H1 (cell line): ENCODE measurements at regions not wholly inside any gene's neighbourhood (a gene's known extent, or its start where the extent isn't known, plus 50 kb on each side); places are given as distances from the start of the nearest gene placed in this dataset.

Experiments used
- CTCF ChIA-PET: fragments of 300-600 bp; sonication (Branson Sonifier 250); formaldehyde crosslinking; loops from one replicate; lab custom pipeline; 2021; ENCODE audit not compliant: partially characterized antibody; lab: Charles Lee
- POLR2A ChIA-PET: fragments of 300-600 bp; sonication (Branson Sonifier 250); formaldehyde crosslinking; loops from one replicate; lab custom pipeline; 2021; ENCODE audit warnings: inconsistent platforms; ENCODE audit not compliant: partially characterized antibody; lab: Charles Lee
- DNase-seq, 2 experiments: peaks; one replicate each; pipeline versions ENCODE4 v3.0.0 to v3.0.0-alpha.2; 2010 to 2022; ENCODE audit warnings: low spot score in 2 of 2, low read depth in 1 of 2, mixed read lengths in 1 of 2
- FAIRE-seq: peaks from 2 replicates; lab custom pipeline; 2011; peaks lifted over from hg19 to GRCh38; lab: Jason Lieb, UNC
- H2AFZ ChIP-seq: 2 replicates; pipeline ENCODE4 v1.8.1; 2012; ENCODE audit warnings: low read length, inconsistent platforms
- H2AK5ac ChIP-seq: 2 replicates; pipeline ENCODE4 v1.6.1; 2013; ENCODE audit warnings: low read depth, low read length
- H2BK120ac ChIP-seq: replicated peaks from 2 replicates; pipeline ENCODE3; 2013; ENCODE audit warnings: low read depth, low read length, inconsistent platforms
- H2BK12ac ChIP-seq: 2 replicates; pipeline ENCODE4 v1.6.1; 2013; ENCODE audit warnings: low read depth, low read length
- H2BK15ac ChIP-seq: 2 replicates; pipeline ENCODE4 v1.6.1; 2013; ENCODE audit warnings: low read length
- H2BK20ac ChIP-seq: 2 replicates; pipeline ENCODE4 v1.6.1; 2013; ENCODE audit warnings: low read length
- H2BK5ac ChIP-seq: 2 replicates; pipeline ENCODE4 v1.6.1; 2013; ENCODE audit warnings: low read depth, low read length
- H3K14ac ChIP-seq: 2 replicates; pipeline ENCODE4 v1.6.1; 2013; ENCODE audit warnings: inconsistent platforms; ENCODE audit not compliant: insufficient read length
- H3K18ac ChIP-seq: 2 replicates; pipeline ENCODE4 v1.6.1; 2013; ENCODE audit warnings: low read length; ENCODE audit errors: extremely low read depth
- H3K23ac ChIP-seq: 2 replicates; pipeline ENCODE4 v1.6.1; 2013; ENCODE audit warnings: inconsistent platforms; ENCODE audit not compliant: insufficient read length
- H3K23me2 ChIP-seq: 2 replicates; pipeline ENCODE4 v1.6.1; 2013; ENCODE audit warnings: low read depth, low read length
- H3K27ac ChIP-seq: 2 replicates; pipeline ENCODE4 v1.6.1; 2011; ENCODE audit warnings: low read depth, low read length, inconsistent platforms
- H3K27me3 ChIP-seq, 4 experiments: replicated peaks in 1 of 4; 1 replicate in 1 of 4; 2 replicates in 3 of 4; pipeline versions ENCODE4 v1.6.1 to v1.8.1; 2011 to 2013; ENCODE audit warnings: low read length in 3 of 4, mild to moderate bottlenecking in 3 of 4, inconsistent platforms in 2 of 4, mixed read lengths in 2 of 4, moderate library complexity in 1 of 4; ENCODE audit not compliant: control insufficient read depth in 3 of 4, insufficient read depth in 3 of 4; ENCODE audit errors: extremely low read depth in 1 of 4
- H3K36me3 ChIP-seq, 4 experiments: 2 replicates each; pipeline versions ENCODE4 v1.6.1 to v1.8.1; 2011 to 2013; ENCODE audit warnings: mild to moderate bottlenecking in 4 of 4, low read length in 3 of 4, moderate library complexity in 2 of 4, control low read depth in 1 of 4, inconsistent platforms in 1 of 4; ENCODE audit not compliant: insufficient read depth in 4 of 4, control insufficient read depth in 2 of 4
- H3K4ac ChIP-seq: replicated peaks from 2 replicates; pipeline ENCODE3; 2013; ENCODE audit warnings: low read length, low read depth, mixed read lengths, inconsistent platforms; ENCODE audit not compliant: insufficient read length
- H3K4me1 ChIP-seq, 4 experiments: replicated peaks in 1 of 4; 1 replicate in 1 of 4; 2 replicates in 3 of 4; pipeline versions ENCODE4 v1.6.1 to v1.8.1; 2011 to 2013; ENCODE audit warnings: low read length in 3 of 4, inconsistent platforms in 2 of 4, mixed read lengths in 1 of 4; ENCODE audit not compliant: insufficient read depth in 4 of 4, control insufficient read depth in 3 of 4
- H3K4me2 ChIP-seq, 2 experiments: 2 replicates each; pipeline versions ENCODE4 v1.6.1 to v1.8.1; 2011 to 2013; ENCODE audit warnings: low read depth in 2 of 2, low read length in 2 of 2, control low read depth in 1 of 2, inconsistent platforms in 1 of 2, mild to moderate bottlenecking in 1 of 2; ENCODE audit not compliant: insufficient read depth in 1 of 2
- H3K4me3 ChIP-seq, 4 experiments: fragments of 200-600, 300-600 bp in 1 of 4; sonication (generic), shearing (Covaris generic), sonication (Bioruptor Twin) in 1 of 4; 2 replicates each; pipeline versions ENCODE4 v1.5.1 to v1.8.1; 2011 to 2016; ENCODE audit warnings: low read length in 4 of 4, low read depth in 3 of 4, control low read depth in 2 of 4, inconsistent platforms in 2 of 4, mild to moderate bottlenecking in 2 of 4, mixed read lengths in 1 of 4, moderate library complexity in 1 of 4; ENCODE audit not compliant: insufficient read depth in 2 of 4; ENCODE audit errors: extremely low read depth in 1 of 4
- H3K56ac ChIP-seq: replicated peaks from 2 replicates; pipeline ENCODE3; 2013; ENCODE audit warnings: low read depth, mild to moderate bottlenecking, mixed read lengths, low read length, inconsistent platforms; ENCODE audit not compliant: insufficient read length
- H3K79me1 ChIP-seq: 2 replicates; pipeline ENCODE4 v1.6.1; 2013; ENCODE audit warnings: low read depth, low read length, control low read depth
- H3K79me2 ChIP-seq, 2 experiments: 2 replicates each; pipeline versions ENCODE4 v1.6.1 to v1.8.1; 2012 to 2013; ENCODE audit warnings: low read length in 2 of 2, mild to moderate bottlenecking in 2 of 2, inconsistent platforms in 1 of 2; ENCODE audit not compliant: insufficient read depth in 2 of 2, control insufficient read depth in 1 of 2
- H3K9ac ChIP-seq, 4 experiments: replicated peaks in 1 of 4; 1 replicate in 1 of 4; 2 replicates in 3 of 4; pipeline versions ENCODE4 v1.6.1 to v1.8.1; 2011 to 2013; ENCODE audit warnings: low read depth in 3 of 4, low read length in 3 of 4, control low read depth in 2 of 4, mild to moderate bottlenecking in 2 of 4, moderate library complexity in 2 of 4, inconsistent platforms in 1 of 4; ENCODE audit errors: extremely low read depth in 1 of 4
- H3K9me3 ChIP-seq, 2 experiments: 2 replicates each; pipeline versions ENCODE4 v1.6.1 to v1.8.1; 2012 to 2013; ENCODE audit warnings: mild to moderate bottlenecking in 2 of 2, moderate library complexity in 2 of 2, control low read depth in 1 of 2, inconsistent platforms in 1 of 2, low read depth in 1 of 2, low read length in 1 of 2, mixed read lengths in 1 of 2; ENCODE audit not compliant: insufficient read depth in 2 of 2
- H4K20me1 ChIP-seq, 2 experiments: replicated peaks in 1 of 2; 2 replicates each; pipeline versions ENCODE3 to v1.8.1; 2011 to 2013; ENCODE audit warnings: inconsistent platforms in 2 of 2, low read length in 2 of 2, mild to moderate bottlenecking in 1 of 2; ENCODE audit not compliant: insufficient read depth in 2 of 2, control insufficient read depth in 1 of 2
- H4K5ac ChIP-seq: 2 replicates; pipeline ENCODE4 v1.6.1; 2013; ENCODE audit warnings: low read length, low read depth, mixed read lengths, inconsistent platforms; ENCODE audit not compliant: insufficient read length
- H4K8ac ChIP-seq: 2 replicates; pipeline ENCODE4 v1.8.0; 2013; ENCODE audit warnings: mild to moderate bottlenecking, moderate library complexity, low read length, inconsistent platforms; ENCODE audit not compliant: insufficient read depth; ENCODE audit errors: extremely low read depth
- H4K91ac ChIP-seq: replicated peaks from 2 replicates; pipeline ENCODE3; 2013; ENCODE audit warnings: low read length, mixed read lengths, inconsistent platforms; ENCODE audit not compliant: insufficient read length
- BRCA1 ChIP-seq: IDR thresholded peaks from 2 replicates; pipeline ENCODE4 v1.6.1; 2012; ENCODE audit warnings: low read depth, low read length, improper control_type of control experiment
- CTCF ChIP-seq, 3 experiments: IDR thresholded peaks; 1 replicate in 2 of 3; 2 replicates in 1 of 3; pipeline versions ENCODE4 v1.5.1 to v1.6.1; 2011; ENCODE audit warnings: low read length in 3 of 3, mild to moderate bottlenecking in 3 of 3, inconsistent platforms in 2 of 3, low read depth in 1 of 3, moderate library complexity in 1 of 3; ENCODE audit not compliant: insufficient read depth in 1 of 3; ENCODE audit errors: control extremely low read depth in 1 of 3
- GTF2F1 ChIP-seq: IDR thresholded peaks from 2 replicates; pipeline ENCODE4 v1.6.1; 2012; ENCODE audit warnings: low read depth, low read length, improper control_type of control experiment, borderline replicate concordance
- HDAC2 ChIP-seq, 2 experiments: fragments of 300-600 bp in 1 of 2; sonication (generic) in 1 of 2; IDR thresholded peaks; 2 replicates each; pipeline ENCODE4 v1.6.1; 2011 to 2012; ENCODE audit warnings: low read depth in 2 of 2, low read length in 2 of 2, mild to moderate bottlenecking in 2 of 2, moderate library complexity in 2 of 2, borderline replicate concordance in 1 of 2, inconsistent platforms in 1 of 2
- KDM5A ChIP-seq: fragments of 200-600 bp; IDR thresholded peaks from 2 replicates; pipeline ENCODE4 v1.7.1; 2012; ENCODE audit warnings: mild to moderate bottlenecking, low read length, inconsistent platforms, mixed read lengths
- POLR2A ChIP-seq, 2 experiments: IDR thresholded peaks; 1 replicate in 1 of 2; 2 replicates in 1 of 2; pipeline ENCODE4 v1.6.1; 2011; ENCODE audit warnings: low read depth in 2 of 2, low read length in 2 of 2, mild to moderate bottlenecking in 2 of 2; ENCODE audit errors: control extremely low read depth in 1 of 2
- SAP30 ChIP-seq: fragments of 300-600 bp; sonication (generic); IDR thresholded peaks from 2 replicates; pipeline ENCODE4 v1.7.1; 2012; ENCODE audit warnings: low read length, moderate library complexity, mild to moderate bottlenecking, inconsistent platforms; ENCODE audit not compliant: insufficient read depth, insufficient replicate concordance
- SIX5 ChIP-seq: IDR thresholded peaks from 2 replicates; pipeline ENCODE4 v1.6.1; 2011; ENCODE audit warnings: mild to moderate bottlenecking, low read depth, low read length
- SP2 ChIP-seq: IDR thresholded peaks from 2 replicates; pipeline ENCODE4 v1.6.1; 2012; ENCODE audit warnings: mild to moderate bottlenecking, low read length, inconsistent platforms
- SP4 ChIP-seq: IDR thresholded peaks from 2 replicates; pipeline ENCODE4 v1.6.1; 2012; ENCODE audit warnings: low read length, inconsistent platforms
- YY1 ChIP-seq: IDR thresholded peaks from 2 replicates; pipeline ENCODE4 v1.6.1; 2011; ENCODE audit warnings: low read depth, mild to moderate bottlenecking, low read length
- WGBS, 2 experiments: shearing (Covaris generic) in 1 of 2; methylation state at CpG; one replicate each; pipeline versions ENCODE4 v1.1.6 to v1.1.7; 2013 to 2015; ENCODE audit warnings: low lambda C conversion rate in 2 of 2, mixed read lengths in 2 of 2, inconsistent platforms in 1 of 2, low coverage in 1 of 2, missing lambda C conversion rate in 1 of 2; ENCODE audit not compliant: insufficient replicate concordance in 2 of 2, insufficient coverage in 1 of 2, insufficient read length in 1 of 2; ENCODE audit errors: extremely low coverage in 1 of 2, missing lambda C conversion rate in 1 of 2; 5-methylcytosine and 5-hydroxymethylcytosine counted together

DNA sequence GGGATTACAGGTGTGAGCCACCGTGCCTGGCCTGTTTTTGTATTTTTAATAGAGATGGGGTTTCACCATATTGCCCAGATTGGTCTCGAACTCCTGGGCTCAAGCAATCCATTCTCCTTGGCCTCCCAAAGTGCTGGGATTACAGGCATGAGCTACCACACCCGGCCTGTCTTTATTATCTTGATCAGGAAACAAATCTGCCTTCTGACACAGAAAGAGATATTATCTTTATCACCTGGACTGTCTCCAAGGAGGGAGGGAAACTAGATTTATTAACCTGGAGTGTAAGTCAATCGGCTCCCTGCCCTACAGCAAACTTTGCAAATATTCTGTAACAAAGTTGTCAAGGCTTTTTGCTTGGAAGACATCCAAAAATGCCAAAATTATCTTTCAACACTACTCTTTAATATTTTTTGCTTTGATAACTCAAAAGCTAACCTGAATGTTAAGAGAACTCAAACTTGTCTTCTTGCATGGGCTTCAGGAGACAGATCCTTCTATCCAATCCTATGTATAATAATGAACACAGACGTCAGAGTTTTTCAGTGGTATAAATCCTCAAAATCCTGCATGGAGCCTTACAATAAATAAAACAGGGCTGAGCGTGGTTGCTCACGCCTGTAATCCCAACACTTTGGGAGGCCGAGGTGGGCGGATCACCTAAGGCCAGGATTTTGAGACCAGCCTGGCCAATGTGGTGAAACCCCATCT is 85.0 kb upstream of the LOC128125822 start:
- ChIA-PET CTCF (interaction anchor here (0.6 to 1.3 kb wide), 4 partner anchors 8 to 122 kb away, joined by 3 to 4 read pairs (median 3); no protein-coding TSS in a partner anchor), POLR2A (no interaction called here)
- Histone ChIP-seq H3K27ac (no peak overlapping the region), H2BK120ac (no peak overlapping the region), H4K8ac (no peak overlapping the region), H3K9ac (no peak overlapping the region), H3K4me3 (no peak overlapping the region), H3K79me2 (no peaks in the 10 kb centered on the region), H2AFZ (no peak overlapping the region), H4K20me1 (no peaks in the 10 kb centered on the region), H3K4me2 (no peak overlapping the region), H3K4ac (no peak overlapping the region), H3K36me3 (no peaks in the 10 kb centered on the region), H3K14ac (no peak overlapping the region), H3K27me3 (no peaks in the 10 kb centered on the region), H2BK15ac (no peak overlapping the region), H4K91ac (no peak overlapping the region), H3K4me1 (no peaks in the 10 kb centered on the region), H2BK12ac (no peak overlapping the region), H3K79me1 (no peaks in the 10 kb centered on the region), H3K18ac (no peak overlapping the region), H3K9me3 (no peaks in the 10 kb centered on the region), H2BK5ac (no peak overlapping the region), H2BK20ac (no peak overlapping the region), H3K23ac (no peak overlapping the region), H4K5ac (no peak overlapping the region), H3K56ac (no peak overlapping the region), H2AK5ac (no peak overlapping the region), H3K23me2 (no peaks in the 10 kb centered on the region)
- FAIRE-seq (no peak), DNase-seq (no peak)
- WGBS, 2 experiments, result 87% methylated on average over 8 of the region's 9 CpGs; no CpG with 5 or more reads in 1 of the 2 experiments
- TF ChIP-seq HDAC2 (IDR thresholded peaks at IDR 0.05; ENCODE audit: borderline replicate concordance in 1 of 2, low read depth in 2 of 2, low read length in 2 of 2) (no peak), SP4 (no peak), YY1 (no peak), CTCF (IDR thresholded peaks at IDR 0.05; ENCODE audit: control extremely low read depth in 1 of 3, insufficient read depth in 1 of 3, low read depth in 1 of 3, low read length in 3 of 3) (no peak), SP2 (no peak), SAP30 (no peak), GTF2F1 (no peak), BRCA1 (no peak), SIX5 (no peak), KDM5A (no peak), POLR2A (IDR thresholded peaks at IDR 0.05; ENCODE audit: control extremely low read depth in 1 of 2, low read depth in 2 of 2, low read length in 2 of 2) (no peak)
